SU-DHL-6 (cell line): ENCODE measurements at regions not wholly inside any gene's neighbourhood (a gene's known extent, or its start where the extent isn't known, plus 50 kb on each side); places are given as distances from the start of the nearest gene placed in this dataset.

Experiments used
- CTCF ChIP-seq: fragments of 200-600 bp; sonication (generic); IDR thresholded peaks from one replicate; pipeline ENCODE4 v1.5.1; 2017; ENCODE audit warnings: antibody characterized with exemption, mild to moderate bottlenecking, low read length, moderate library complexity; ENCODE audit not compliant: insufficient read depth, poor library complexity, severe bottlenecking
- EZH2phosphoT487 ChIP-seq: fragments of 200-600 bp; sonication (generic), shearing (Covaris generic); conservative IDR thresholded peaks from 2 replicates; pipeline ENCODE4 v1.6.1; 2018; ENCODE audit warnings: mild to moderate bottlenecking, antibody characterized with exemption, low read length, moderate library complexity, mixed read lengths

- TF ChIP-seq CTCF (no peak), EZH2phosphoT487 (no peak)
Measured at GRCh38 chr14:83594874-83595273, 1935.1 kb upstream of the FLRT2 start.
